IgD-negative memory B cell (primary cell): ENCODE measurements at regions not wholly inside any gene's neighbourhood (a gene's known extent, or its start where the extent isn't known, plus 50 kb on each side); places are given as distances from the start of the nearest gene placed in this dataset.
A peak's percentile ranks its signal among the peaks of the same experiment; 100 is the strongest.

Experiments used
- H3K27ac Mint-ChIP-seq, 3 donors: one replicate each; pipeline ENCODE4 v1.8.0; 2020 to 2022; ENCODE audit warnings: mild to moderate bottlenecking in 3 of 3, mixed read lengths in 3 of 3, moderate library complexity in 1 of 3
- H3K27me3 Mint-ChIP-seq: one replicate; pipeline ENCODE4 v1.8.0; 2021; ENCODE audit warnings: mixed read lengths
- H3K36me3 Mint-ChIP-seq: one replicate; pipeline ENCODE4 v1.8.0; 2020; ENCODE audit warnings: mild to moderate bottlenecking, mixed read lengths
- H3K4me1 Mint-ChIP-seq, 3 donors: one replicate each; pipeline ENCODE4 v1.8.0; 2020 to 2022; ENCODE audit warnings: mixed read lengths in 3 of 3, mild to moderate bottlenecking in 1 of 3
- H3K4me3 Mint-ChIP-seq, 4 donors: one replicate each; pipeline ENCODE4 v1.8.0; 2020 to 2022; ENCODE audit warnings: mild to moderate bottlenecking in 4 of 4, mixed read lengths in 4 of 4, moderate library complexity in 3 of 4
- H3K9me3 Mint-ChIP-seq, 3 donors: one replicate each; pipeline ENCODE4 v1.8.0; 2020 to 2021; ENCODE audit warnings: mixed read lengths in 3 of 3, mild to moderate bottlenecking in 1 of 3

DNA sequence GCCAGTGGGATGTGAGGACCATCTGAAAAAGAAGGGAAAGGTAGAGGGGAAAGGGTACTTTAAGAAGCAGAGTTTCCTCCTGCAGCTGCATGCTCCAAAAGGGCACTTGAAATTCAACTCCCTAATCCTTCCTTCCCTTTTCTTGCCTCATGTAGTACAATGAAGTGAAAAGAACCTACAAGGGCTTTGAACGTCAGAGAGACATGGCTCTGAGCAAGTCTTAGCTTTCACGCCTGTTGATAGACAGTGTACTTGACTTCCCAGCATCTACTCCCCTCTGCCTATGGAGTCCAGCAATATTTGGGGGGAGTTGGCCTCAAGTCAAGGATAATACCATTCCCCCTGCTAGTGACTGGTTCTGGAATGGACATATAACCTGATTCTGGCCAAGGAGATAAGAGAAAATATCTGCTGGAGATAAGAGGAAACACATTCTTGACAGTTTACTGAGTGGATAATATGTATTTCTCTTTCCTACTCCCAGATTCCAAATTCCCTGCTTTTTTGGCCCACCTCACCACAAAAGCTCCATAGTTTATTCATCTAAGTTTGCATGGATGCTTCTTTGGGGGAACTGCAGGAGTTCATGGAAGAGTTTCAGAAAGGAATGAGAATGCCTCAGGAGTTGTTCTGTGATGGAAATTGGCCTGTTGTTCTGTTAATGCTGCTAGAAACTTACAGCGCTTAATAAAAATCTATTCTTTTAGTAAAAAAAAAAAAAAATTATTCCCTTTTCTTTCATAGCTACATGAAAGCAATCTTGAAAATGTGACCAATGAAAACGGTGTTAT, 193.0 kb upstream of the TPM1 start:
- H3K27ac Mint-ChIP-seq = no peak overlapping the region
- no peak overlapping the region for H3K4me3 Mint-ChIP-seq
- H3K4me1 Mint-ChIP-seq = peaks cover 0 to under 1% (median 0%) of the 10 kb centered on the region in 3 donors
- peaks cover 3% of the 10 kb centered on the region for H3K27me3 Mint-ChIP-seq
- H3K9me3 Mint-ChIP-seq = no peaks in the 10 kb centered on the region
- H3K36me3 Mint-ChIP-seq = no peaks in the 10 kb centered on the region

DNA sequence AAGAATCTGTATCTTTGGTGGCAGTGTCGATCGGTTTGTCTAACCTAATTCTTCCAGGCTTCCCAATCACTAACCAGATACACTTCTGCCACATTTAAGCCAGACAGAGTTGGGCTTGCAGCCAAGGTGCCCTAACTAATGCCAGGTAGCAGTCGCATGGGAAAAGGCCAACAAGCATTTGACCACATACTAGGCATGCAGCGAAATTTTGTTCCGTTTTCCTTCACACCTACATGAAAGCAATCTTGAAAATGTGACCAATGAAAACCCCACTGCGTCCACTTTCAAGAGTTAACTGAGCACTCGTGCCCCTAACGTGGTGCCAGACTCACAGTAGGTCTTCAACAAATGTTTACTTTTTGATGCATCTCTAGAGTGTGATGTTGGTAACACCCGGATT, 192.2 kb upstream of the TPM1 start:
- H3K27ac Mint-ChIP-seq = no peak overlapping the region
- H3K36me3 Mint-ChIP-seq = no peaks in the 10 kb centered on the region
- H3K4me3 Mint-ChIP-seq = no peak overlapping the region
- H3K4me1 Mint-ChIP-seq = peaks cover 0 to 1% (median 0%) of the 10 kb centered on the region in 3 donors
- H3K9me3 Mint-ChIP-seq = no peaks in the 10 kb centered on the region
- peaks cover 6% of the 10 kb centered on the region for H3K27me3 Mint-ChIP-seq

DNA sequence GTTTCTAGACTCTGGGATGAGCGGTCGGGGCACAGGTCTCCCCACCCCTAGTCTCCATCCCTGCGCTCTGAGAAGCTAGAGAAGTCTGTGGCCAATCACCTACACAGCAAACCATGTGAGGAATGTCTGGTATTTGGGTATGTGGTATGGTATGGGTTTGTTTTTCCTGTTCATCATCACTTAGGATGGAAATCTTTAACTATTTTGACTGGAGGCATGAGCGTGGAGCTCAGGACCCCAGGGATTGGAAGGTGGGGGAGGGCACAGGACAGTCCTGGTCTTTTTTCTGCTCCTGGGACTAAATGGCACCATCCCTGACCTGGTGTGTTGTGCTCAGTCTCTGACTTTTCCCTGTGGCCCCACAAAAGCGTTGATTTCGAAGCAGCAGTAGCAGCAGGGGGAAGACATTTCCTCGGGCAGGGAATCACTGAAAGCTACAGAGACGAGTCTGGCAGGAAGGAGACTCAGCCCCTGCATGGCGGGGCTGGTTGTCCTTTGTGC, 191.7 kb upstream of the TPM1 start:
- H3K36me3 Mint-ChIP-seq = no peaks in the 10 kb centered on the region
- H3K4me3 Mint-ChIP-seq = no peak overlapping the region
- peaks cover 0 to 1% (median 0%) of the 10 kb centered on the region in 3 donors for H3K4me1 Mint-ChIP-seq
- peaks cover 6% of the 10 kb centered on the region for H3K27me3 Mint-ChIP-seq
- H3K9me3 Mint-ChIP-seq = no peaks in the 10 kb centered on the region
- H3K27ac Mint-ChIP-seq = peak overlapping the region in 1 of 3 donors; percentile 80

DNA sequence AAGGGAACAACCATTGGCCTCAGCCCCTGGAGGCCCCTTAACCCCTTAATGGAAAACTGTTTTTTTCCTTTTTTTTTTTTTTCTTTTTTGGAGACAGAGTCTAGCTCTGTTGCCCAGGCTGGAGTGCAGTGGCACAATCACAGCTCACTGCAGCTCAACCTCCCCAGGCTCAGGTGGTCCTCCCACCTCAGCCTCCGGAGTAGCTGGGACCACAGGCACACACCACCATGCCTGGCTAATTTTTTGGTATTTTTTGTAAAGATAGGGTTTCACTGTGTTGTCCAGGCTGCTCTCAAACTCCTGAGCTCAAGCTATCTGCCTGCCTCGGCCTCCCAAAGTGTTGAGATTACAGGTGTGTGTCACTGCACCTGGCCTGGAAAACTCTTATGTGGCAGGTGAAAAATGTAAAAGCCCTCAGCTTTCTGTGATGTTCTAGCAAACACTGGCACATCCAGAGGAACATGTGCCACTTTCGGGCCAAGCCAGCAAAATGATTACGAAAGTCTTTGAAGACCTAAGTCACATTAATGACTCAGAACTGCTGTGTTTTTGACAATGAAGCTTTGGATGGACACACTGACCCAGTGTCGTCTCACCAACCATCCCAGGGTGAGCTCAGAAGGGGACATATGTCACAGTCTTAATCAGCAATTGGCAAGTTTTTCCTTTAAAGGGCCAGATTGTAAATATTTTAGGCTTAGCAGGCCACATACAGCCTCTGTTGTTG, 189.3 kb upstream of the TPM1 start:
- no peaks in the 10 kb centered on the region for H3K36me3 Mint-ChIP-seq
- peaks cover 8% of the 10 kb centered on the region for H3K27me3 Mint-ChIP-seq
- no peak overlapping the region for H3K27ac Mint-ChIP-seq
- no peak overlapping the region for H3K4me3 Mint-ChIP-seq
- H3K9me3 Mint-ChIP-seq = no peaks in the 10 kb centered on the region
- peaks cover 0 to 1% (median 0%) of the 10 kb centered on the region in 3 donors for H3K4me1 Mint-ChIP-seq

DNA sequence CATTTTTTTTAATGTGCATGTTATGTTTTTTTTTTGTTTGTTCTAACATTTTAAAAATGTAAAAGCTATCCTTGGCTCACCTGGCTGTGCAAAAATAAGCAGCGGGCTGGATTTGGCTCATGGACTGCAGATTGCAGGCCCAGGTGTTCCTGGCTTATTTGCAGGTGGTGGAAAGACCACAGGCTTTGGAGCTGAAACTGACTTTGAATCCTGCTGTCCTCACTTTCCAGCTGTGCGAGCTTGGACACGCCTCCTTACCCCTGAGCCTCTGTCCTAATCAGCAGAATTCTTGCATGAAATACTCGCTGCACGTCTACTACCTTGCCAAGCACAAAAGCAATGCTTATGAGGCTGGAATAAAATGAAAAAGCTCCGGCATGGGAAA, 188.7 kb upstream of the TPM1 start:
- peaks cover 0 to 1% (median 0%) of the 10 kb centered on the region in 3 donors for H3K4me1 Mint-ChIP-seq
- H3K4me3 Mint-ChIP-seq = no peak overlapping the region
- no peak overlapping the region for H3K27ac Mint-ChIP-seq
- no peaks in the 10 kb centered on the region for H3K36me3 Mint-ChIP-seq
- peaks cover 8% of the 10 kb centered on the region for H3K27me3 Mint-ChIP-seq
- H3K9me3 Mint-ChIP-seq = no peaks in the 10 kb centered on the region

DNA sequence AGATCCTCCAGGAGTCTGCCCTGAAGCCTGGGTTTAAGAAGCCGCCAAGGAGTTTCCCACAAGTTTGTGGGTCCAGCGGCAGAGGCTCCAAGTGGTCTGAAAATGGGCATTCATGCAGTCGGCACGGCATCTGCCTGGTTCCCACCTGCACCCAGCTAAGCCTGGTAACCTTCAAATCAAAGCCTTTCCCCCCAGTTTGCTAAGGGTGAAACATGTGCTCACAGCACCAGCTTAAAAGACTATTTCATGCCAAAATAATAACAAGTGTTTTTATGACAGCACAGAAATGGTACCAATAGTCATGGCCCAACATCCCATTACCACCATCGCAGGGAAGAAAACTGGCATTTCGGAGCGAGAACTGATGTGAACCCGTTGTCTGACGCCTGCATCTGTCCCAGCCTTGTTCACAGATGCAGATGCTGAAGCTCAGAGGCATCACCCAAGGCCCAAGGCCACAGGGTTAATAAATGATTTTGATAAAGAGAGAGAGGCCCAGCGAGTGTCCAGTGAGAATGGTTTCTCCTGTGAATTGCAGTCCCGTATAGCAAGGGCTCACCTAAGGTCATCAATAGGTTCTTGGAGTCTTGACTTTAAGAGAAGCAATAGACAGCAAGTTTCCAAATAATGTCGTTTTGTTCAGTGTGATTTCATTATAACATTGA, 188.0 kb upstream of the TPM1 start:
- Mint-ChIP-seq H3K4me1 (peaks cover 0 to 1% (median 0%) of the 10 kb centered on the region in 3 donors), H3K4me3 (no peak overlapping the region), H3K36me3 (peaks cover 3% of the 10 kb centered on the region), H3K9me3 (no peaks in the 10 kb centered on the region), H3K27me3 (peaks cover 11% of the 10 kb centered on the region), H3K27ac (no peak overlapping the region)

DNA sequence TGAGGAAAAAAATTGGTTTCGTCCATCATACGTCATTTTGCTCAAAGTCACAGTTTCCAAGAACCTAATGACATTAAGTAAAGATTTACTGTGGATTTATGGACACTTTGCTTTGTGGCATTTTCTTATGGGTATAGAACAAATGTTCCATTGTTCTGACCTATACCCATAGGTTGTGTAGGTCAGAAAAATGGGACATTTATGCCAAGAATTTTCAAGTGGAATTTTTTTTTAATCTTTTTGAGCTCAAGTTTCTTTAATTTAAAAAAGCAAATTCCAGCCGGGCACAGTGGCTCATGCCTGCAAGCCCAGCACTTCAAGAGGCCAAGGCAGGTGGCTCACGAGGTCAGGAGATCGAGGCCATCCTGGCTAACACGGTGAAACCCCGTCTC, 187.5 kb upstream of the TPM1 start:
- Mint-ChIP-seq H3K9me3 (peaks cover 0 to 1% (median 0%) of the 10 kb centered on the region in 3 donors), H3K27ac (no peak overlapping the region), H3K4me3 (no peak overlapping the region)

DNA sequence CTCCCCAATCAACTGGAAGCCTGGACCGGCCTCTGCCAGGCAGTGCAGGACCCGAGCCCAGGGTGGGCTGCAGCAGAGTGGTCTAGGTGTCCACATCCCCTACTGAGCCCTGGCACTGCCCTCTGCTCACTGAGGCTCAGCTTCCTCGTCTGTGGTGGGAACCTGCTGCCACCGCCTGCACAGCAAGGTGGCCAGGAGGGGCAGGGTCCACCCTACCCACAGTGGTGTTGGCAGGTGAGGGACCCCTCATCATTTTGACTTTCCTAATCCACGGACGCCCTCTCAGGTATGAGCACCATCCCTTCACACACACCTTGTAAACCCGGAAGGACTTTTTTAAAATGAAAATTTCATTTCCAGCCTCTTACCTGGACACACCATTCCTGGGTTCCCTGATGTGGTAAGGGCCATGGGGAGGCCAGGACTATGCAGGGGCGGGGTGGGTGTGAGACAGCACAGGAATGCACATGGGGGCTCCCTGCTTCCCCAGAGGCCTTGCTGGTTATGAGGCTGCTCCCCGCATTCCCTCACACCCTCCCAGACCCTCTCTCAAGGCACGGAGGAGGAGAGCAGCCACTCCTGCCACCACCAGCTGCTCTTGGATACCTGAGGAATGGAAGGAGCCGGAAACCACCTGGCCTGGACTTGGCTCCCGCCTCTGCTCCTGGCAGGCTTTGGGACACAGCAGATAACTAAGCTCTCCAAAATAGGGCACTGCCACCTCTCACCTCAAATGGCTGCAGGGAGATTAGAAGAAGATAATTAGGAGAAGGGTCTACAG, 185.9 kb upstream of the TPM1 start:
- peaks cover 15% of the 10 kb centered on the region for H3K27me3 Mint-ChIP-seq
- H3K27ac Mint-ChIP-seq = peak overlapping the region in 1 of 3 donors; percentile 75
- H3K36me3 Mint-ChIP-seq = peaks cover 3% of the 10 kb centered on the region
- H3K4me3 Mint-ChIP-seq = peak overlapping the region in 1 of 4 donors; percentile 64
- peaks cover 0 to 1% (median 0%) of the 10 kb centered on the region in 3 donors for H3K4me1 Mint-ChIP-seq
- H3K9me3 Mint-ChIP-seq = peaks cover 0 to 2% (median 0%) of the 10 kb centered on the region in 3 donors

More for the DNA sequence above, 187.5 kb upstream of the TPM1 start:
- peaks cover 3% of the 10 kb centered on the region for H3K36me3 Mint-ChIP-seq
- peaks cover 14% of the 10 kb centered on the region for H3K27me3 Mint-ChIP-seq
- peaks cover 0 to 1% (median 0%) of the 10 kb centered on the region in 3 donors for H3K4me1 Mint-ChIP-seq

DNA sequence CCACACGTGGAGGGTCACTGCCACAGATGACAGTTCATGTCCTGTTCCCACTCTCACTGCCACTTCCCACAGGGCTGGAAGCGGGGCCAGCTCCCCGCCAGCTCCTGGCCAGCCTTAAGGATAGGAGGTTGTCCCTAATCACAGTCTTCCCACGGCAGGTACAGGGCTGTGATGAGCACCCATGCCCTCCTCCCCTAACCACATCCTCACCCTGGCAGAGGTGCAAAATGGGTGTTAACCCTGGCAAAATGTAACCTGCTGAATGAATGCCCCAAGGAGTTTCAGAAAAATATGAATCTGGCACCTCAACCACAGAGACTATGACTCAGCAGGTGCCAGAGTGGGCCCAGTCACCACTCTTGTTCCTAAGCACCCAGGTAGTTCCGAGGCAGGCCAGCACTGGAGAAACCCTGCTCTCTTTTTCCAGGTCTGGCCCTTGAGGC, 185.1 kb upstream of the TPM1 start:
- peaks cover 3% of the 10 kb centered on the region for H3K36me3 Mint-ChIP-seq
- H3K27ac Mint-ChIP-seq = no peak overlapping the region
- H3K4me1 Mint-ChIP-seq = peaks cover 0 to 1% (median 0%) of the 10 kb centered on the region in 3 donors
- H3K27me3 Mint-ChIP-seq = peaks cover 15% of the 10 kb centered on the region
- H3K9me3 Mint-ChIP-seq = peaks cover 0 to 2% (median 0%) of the 10 kb centered on the region in 3 donors
- no peak overlapping the region for H3K4me3 Mint-ChIP-seq

DNA sequence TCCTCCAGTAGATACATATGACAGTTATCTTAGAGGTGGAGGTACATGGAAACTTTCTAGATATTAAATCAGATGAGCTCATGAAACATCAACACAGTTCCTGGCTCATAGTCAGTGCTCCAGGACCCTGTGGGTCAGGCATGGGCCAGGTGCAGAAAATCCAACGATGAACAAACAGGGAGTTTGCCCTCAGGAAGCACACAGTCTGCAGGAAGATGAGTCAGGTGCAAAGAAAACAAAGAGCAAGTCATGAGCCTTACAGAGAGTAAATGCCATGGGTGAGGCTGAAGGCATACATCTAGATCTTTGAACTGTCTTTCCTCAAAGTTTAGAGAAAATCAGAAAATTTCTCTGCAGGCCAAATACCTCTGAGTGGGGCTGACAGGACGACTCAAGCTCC, 184.2 kb upstream of the TPM1 start:
- Mint-ChIP-seq H3K27ac (no peak overlapping the region), H3K27me3 (peaks cover 15% of the 10 kb centered on the region), H3K4me3 (no peak overlapping the region), H3K9me3 (peaks cover 0 to 5% (median 0%) of the 10 kb centered on the region in 3 donors), H3K4me1 (peaks cover 0 to 1% (median 0%) of the 10 kb centered on the region in 3 donors), H3K36me3 (peaks cover 3% of the 10 kb centered on the region)

DNA sequence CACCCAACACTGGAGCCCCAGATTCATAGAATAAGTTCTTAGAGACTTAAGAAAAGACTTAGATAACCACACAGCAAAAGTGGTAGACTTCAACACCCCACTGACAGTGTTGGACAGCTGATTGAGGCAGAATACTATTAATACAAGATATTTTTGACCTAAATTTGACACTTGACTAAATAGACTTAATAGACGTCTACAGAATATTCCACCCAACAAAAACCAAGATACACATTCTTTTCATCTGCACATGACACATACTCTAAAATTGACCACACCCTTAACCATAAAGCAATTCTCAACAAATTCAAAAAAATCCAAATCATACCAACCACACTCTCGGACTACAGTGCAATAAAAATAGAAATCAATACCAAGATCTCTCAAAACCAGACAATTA, 179.8 kb upstream of the TPM1 start:
- no peak overlapping the region for H3K4me3 Mint-ChIP-seq
- H3K9me3 Mint-ChIP-seq = peaks cover 0 to 5% (median 0%) of the 10 kb centered on the region in 3 donors
- H3K4me1 Mint-ChIP-seq = no peaks in the 10 kb centered on the region
- no peak overlapping the region for H3K27ac Mint-ChIP-seq
- peaks cover 10% of the 10 kb centered on the region for H3K27me3 Mint-ChIP-seq
- peaks cover 3% of the 10 kb centered on the region for H3K36me3 Mint-ChIP-seq

DNA sequence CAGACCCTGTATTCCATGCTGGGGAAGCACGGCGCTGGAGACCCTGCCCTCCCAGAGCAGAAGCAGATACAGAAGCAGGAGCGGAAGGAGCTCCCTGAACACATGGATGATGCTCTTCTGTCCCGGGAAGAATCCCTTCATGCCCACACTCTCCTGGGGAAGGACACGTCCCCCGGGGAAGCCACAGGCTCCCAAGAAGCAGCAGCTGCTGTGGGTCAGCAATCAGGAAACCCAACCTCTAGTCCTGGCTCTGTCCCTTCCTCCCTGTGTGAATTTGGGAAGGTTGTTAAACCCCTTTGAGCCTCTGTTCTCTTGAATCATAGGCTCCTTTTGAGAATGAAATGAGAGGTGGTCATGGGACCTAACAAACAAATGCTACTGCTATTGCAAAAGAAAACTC, 176.2 kb upstream of the TPM1 start:
- Mint-ChIP-seq H3K27me3 (peaks cover 1% of the 10 kb centered on the region), H3K9me3 (peaks cover 3 to 7% (median 4%) of the 10 kb centered on the region in 3 donors), H3K4me3 (peak overlapping the region in 1 of 4 donors; percentile 44), H3K27ac (no peak overlapping the region), H3K4me1 (no peaks in the 10 kb centered on the region), H3K36me3 (no peaks in the 10 kb centered on the region)

DNA sequence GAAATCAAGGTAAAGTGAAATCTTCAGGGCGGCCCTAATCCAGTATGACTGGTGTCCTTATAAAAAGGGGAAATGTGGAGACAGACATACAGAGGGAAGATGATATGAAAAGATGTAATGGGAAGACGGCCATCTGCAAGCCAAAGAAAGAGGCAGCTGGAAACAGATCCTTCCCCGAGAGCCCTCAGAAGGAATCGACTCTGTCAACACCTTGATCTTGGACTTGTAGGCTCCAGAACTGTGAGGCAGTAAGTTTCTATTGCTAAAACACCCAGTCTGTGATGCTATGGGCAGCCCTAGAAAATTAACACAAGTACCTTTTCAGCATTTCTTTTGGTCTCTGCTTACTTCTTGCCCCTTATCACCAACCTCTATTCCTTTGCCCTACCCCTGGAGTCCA, 174.7 kb upstream of the TPM1 start:
- H3K27me3 Mint-ChIP-seq = peaks cover 1% of the 10 kb centered on the region
- no peaks in the 10 kb centered on the region for H3K36me3 Mint-ChIP-seq
- H3K27ac Mint-ChIP-seq = no peak overlapping the region
- H3K4me1 Mint-ChIP-seq = no peaks in the 10 kb centered on the region
- H3K4me3 Mint-ChIP-seq = no peak overlapping the region
- peaks cover 3 to 7% (median 4%) of the 10 kb centered on the region in 3 donors for H3K9me3 Mint-ChIP-seq

DNA sequence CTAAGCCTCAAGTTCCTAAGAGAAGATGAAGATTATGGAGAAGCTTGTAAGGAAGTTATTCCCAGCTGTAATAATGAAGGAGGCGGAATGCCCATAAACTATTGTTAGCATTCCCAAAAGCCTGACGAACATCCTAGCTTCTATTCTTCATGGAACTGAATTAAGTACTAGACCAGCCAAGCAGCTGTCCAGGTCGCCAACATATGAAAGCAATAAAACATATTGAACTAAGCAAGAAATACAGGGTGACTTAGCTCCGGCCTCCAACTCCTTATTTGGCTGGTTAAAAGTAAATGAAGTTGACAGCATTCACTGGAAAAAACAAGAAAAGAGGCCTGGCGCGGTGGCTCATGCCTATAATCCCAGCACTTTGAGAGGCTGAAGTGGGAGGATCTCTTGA, 174.0 kb upstream of the TPM1 start:
- H3K4me1 Mint-ChIP-seq = no peaks in the 10 kb centered on the region
- H3K9me3 Mint-ChIP-seq = peaks cover 2 to 7% (median 3%) of the 10 kb centered on the region in 3 donors
- no peaks in the 10 kb centered on the region for H3K36me3 Mint-ChIP-seq
- no peak overlapping the region for H3K4me3 Mint-ChIP-seq
- H3K27me3 Mint-ChIP-seq = peaks cover 1% of the 10 kb centered on the region
- H3K27ac Mint-ChIP-seq = no peak overlapping the region
